Left lung (tissue), 4 donors: ENCODE measurements at regions not wholly inside any gene's neighbourhood (a gene's known extent, or its start where the extent isn't known, plus 50 kb on each side); places are given as distances from the start of the nearest gene placed in this dataset.

ENCODE experiments used
- ATAC-seq: fragments of 200-7000 bp; cut with Tn5 transposase; one replicate; pipeline ENCODE4 v1.9.1; 2020; ENCODE audit warnings: moderate library complexity
- DNase-seq, 4 donors: peaks; one replicate each; pipeline ENCODE4 v3.0.0-alpha.2; 2013 to 2020
- H3K27ac ChIP-seq, 2 donors: fragments of 200-600 bp; sonication (generic) in 1 of 2; one replicate each; pipeline versions ENCODE4 v1.5.0 to v1.8.0; 2020 to 2021
- H3K27me3 ChIP-seq, 2 donors: fragments of 200-600 bp; sonication (generic) in 1 of 2; one replicate each; pipeline versions ENCODE4 v1.5.0 to v1.8.0; 2020 to 2021
- H3K36me3 ChIP-seq, 2 donors: fragments of 200-600 bp; sonication (generic) in 1 of 2; one replicate each; pipeline versions ENCODE4 v1.5.0 to v1.8.0; 2020 to 2021
- H3K4me1 ChIP-seq, 2 donors: fragments of 200-600 bp; one replicate each; pipeline ENCODE4 v1.8.0; 2021
- H3K4me3 ChIP-seq, 2 donors: fragments of 200-600 bp; sonication (generic) in 1 of 2; one replicate each; pipeline versions ENCODE4 v1.5.0 to v1.8.0; 2020 to 2021; ENCODE audit warnings: mild to moderate bottlenecking in 1 of 2
- H3K9me3 ChIP-seq, 2 donors: fragments of 200-600 bp; sonication (generic) in 1 of 2; one replicate each; pipeline versions ENCODE4 v1.5.0 to v1.8.0; 2020 to 2021
- intact Hi-C, 2 donors: fragments of 100-400 bp; cut with DNase I; formaldehyde crosslinking; loops; one replicate each; pipeline versions ENCODE4 v1.11.2 to v1.14.2; 2022
- TF ChIP-seq, protein P1 (sequence below), 2 donors: fragments of 200-600 bp; sonication (generic) in 1 of 2; IDR thresholded peaks; one replicate each; pipeline versions ENCODE4 v1.5.0 to v1.8.0; 2021; ENCODE audit warnings: antibody characterized with exemption in 2 of 2
- donor health status: DM: no; HTN: yes; CAD: no.
- donor health status: DM: no; HTN: no; CAD: no.

- DNase-seq (no peak), ATAC-seq (no peak)
- no peaks in the 10 kb centered on the region for H3K36me3 ChIP-seq
- no peak overlapping the region for H3K27ac ChIP-seq
- no peaks in the 10 kb centered on the region for H3K27me3 ChIP-seq
- no peaks in the 10 kb centered on the region for H3K4me1 ChIP-seq
- intact Hi-C loops = no loop called here
- H3K9me3 ChIP-seq = no peaks in the 10 kb centered on the region
- H3K4me3 ChIP-seq = no peak overlapping the region
- TF ChIP-seq, protein P1, sequence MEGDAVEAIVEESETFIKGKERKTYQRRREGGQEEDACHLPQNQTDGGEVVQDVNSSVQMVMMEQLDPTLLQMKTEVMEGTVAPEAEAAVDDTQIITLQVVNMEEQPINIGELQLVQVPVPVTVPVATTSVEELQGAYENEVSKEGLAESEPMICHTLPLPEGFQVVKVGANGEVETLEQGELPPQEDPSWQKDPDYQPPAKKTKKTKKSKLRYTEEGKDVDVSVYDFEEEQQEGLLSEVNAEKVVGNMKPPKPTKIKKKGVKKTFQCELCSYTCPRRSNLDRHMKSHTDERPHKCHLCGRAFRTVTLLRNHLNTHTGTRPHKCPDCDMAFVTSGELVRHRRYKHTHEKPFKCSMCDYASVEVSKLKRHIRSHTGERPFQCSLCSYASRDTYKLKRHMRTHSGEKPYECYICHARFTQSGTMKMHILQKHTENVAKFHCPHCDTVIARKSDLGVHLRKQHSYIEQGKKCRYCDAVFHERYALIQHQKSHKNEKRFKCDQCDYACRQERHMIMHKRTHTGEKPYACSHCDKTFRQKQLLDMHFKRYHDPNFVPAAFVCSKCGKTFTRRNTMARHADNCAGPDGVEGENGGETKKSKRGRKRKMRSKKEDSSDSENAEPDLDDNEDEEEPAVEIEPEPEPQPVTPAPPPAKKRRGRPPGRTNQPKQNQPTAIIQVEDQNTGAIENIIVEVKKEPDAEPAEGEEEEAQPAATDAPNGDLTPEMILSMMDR (IDR thresholded peaks at IDR 0.05) = no peak
These were observed 259.9 kb downstream of the FGFR2 start for GRCh38 chr10:121338206-121338980.

- H3K4me1 ChIP-seq = no peaks in the 10 kb centered on the region
- H3K27me3 ChIP-seq = no peaks in the 10 kb centered on the region
- H3K36me3 ChIP-seq = no peaks in the 10 kb centered on the region
- TF ChIP-seq, protein P1 (IDR thresholded peaks at IDR 0.05) = no peak
- H3K9me3 ChIP-seq = no peaks in the 10 kb centered on the region
- H3K27ac ChIP-seq = no peak overlapping the region
- ATAC-seq (no peak), DNase-seq (no peak)
- intact Hi-C loops = no loop called here
- no peak overlapping the region for H3K4me3 ChIP-seq
These were observed 259.1 kb downstream of the FGFR2 start for GRCh38 chr10:121339114-121339513.

- no peaks in the 10 kb centered on the region for H3K27me3 ChIP-seq
- no peaks in the 10 kb centered on the region for H3K9me3 ChIP-seq
- ATAC-seq = no peak
- intact Hi-C loops = no loop called here
- no peaks in the 10 kb centered on the region for H3K4me1 ChIP-seq
- no peaks in the 10 kb centered on the region for H3K36me3 ChIP-seq
- H3K27ac ChIP-seq = no peak overlapping the region
- DNase-seq = no peak
- TF ChIP-seq, protein P1 (IDR thresholded peaks at IDR 0.05) = no peak
- no peak overlapping the region for H3K4me3 ChIP-seq
These were observed 257.9 kb downstream of the FGFR2 start for GRCh38 chr10:121340271-121340831.

- no peaks in the 10 kb centered on the region for H3K4me1 ChIP-seq
- H3K27ac ChIP-seq = no peak overlapping the region
- H3K36me3 ChIP-seq = no peaks in the 10 kb centered on the region
- intact Hi-C loops = no loop called here
- TF ChIP-seq, protein P1 (IDR thresholded peaks at IDR 0.05) = no peak
- H3K4me3 ChIP-seq = no peak overlapping the region
- DNase-seq = no peak
- ATAC-seq = no peak
- no peaks in the 10 kb centered on the region for H3K27me3 ChIP-seq
- no peaks in the 10 kb centered on the region for H3K9me3 ChIP-seq
These were observed 246.7 kb downstream of the FGFR2 start for GRCh38 chr10:121351540-121351939.

DNA sequence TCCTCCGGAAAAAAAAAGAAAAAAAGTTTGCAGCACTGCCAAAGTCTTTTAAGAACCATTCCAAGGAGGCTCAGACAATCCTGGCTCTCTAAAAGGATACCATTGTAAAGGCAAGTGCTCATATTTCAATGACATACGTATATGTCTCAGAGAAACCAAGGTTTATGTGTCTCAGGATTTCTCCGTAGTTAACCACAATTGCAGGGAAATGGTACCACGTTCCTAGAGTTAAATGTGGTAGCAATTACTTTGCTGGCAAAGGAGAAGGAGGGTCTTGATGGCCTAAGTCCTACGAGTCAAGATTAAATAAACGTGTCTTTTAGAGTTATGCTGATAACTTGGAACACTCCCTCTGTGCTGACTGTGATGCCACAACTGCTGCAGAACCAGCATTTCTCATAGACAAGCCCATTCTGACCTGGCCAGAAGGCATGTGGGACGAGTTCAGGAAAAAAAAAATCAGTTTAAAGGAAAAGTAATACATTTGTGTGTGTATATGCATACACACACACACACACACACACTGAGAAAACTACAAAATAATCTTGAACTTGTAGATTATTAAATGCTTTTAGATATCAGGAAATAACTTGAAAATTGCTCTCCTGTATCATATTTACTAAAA is 245.9 kb downstream of the FGFR2 start:
- DNase-seq = no peak
- no peaks in the 10 kb centered on the region for H3K36me3 ChIP-seq
- ATAC-seq = no peak

More for the DNA sequence above, 245.9 kb downstream of the FGFR2 start:
- no peaks in the 10 kb centered on the region for H3K9me3 ChIP-seq
- no peaks in the 10 kb centered on the region for H3K27me3 ChIP-seq
- no peak overlapping the region for H3K4me3 ChIP-seq
- TF ChIP-seq, protein P1 (IDR thresholded peaks at IDR 0.05) = no peak
- H3K27ac ChIP-seq = no peak overlapping the region
- no peaks in the 10 kb centered on the region for H3K4me1 ChIP-seq
- intact Hi-C loops = no loop called here
